GM21423 (cell line): ENCODE measurements at regions not wholly inside any gene's neighbourhood (a gene's known extent, or its start where the extent isn't known, plus 50 kb on each side); places are given as distances from the start of the nearest gene placed in this dataset.
"Not testable (repeated sequence)": the region's sequence is repeated elsewhere in the genome, so short reads cannot be mapped to it uniquely, and the experiment has no call there.

Experiments
- ATAC-seq: cut with Tn5 transposase; IDR thresholded peaks from one replicate; pipeline ENCODE4 v1.9.1; 2021; ENCODE audit warnings: mild to moderate bottlenecking, moderate library complexity; ENCODE audit not compliant: unreplicated experiment

DNA sequence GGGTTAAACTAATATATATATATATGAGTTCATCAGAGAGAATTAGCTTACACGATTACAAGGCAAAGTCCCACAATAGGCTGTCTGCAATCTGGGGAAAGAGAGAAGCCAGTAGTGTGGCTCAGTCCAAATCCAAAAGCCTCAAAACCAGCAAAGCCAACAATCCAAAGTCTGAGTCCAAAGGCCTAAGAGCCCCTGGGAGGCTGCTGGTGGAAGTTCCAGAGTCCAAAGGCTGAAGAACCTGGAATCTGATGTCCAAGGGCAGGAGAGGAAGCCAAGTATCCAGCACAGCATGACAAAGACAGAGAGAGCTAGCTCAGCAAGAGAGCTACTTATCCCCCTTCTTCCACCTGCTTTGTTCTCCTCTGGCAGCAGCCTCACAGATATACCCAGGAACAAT lies 274.7 kb upstream of the ID4 start:
- ATAC-seq, result no peak

DNA sequence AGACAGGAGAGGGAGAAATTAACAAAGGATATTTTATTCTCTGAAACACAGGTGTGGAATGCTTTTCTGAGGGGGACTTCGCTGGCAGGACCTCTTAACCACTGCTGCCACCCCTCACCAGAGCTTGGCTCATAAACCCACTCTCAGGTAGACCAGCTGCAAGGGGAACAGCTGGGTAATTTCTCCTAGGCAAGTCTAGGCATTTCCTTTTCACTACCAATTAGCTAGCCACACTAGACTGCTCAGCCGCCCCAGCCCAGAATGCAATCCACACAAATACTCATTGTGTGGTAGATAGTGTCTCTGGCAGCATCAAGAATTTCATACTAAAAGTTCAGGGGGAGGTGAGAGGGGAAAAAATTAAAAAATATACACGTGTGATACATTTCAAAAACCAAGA lies 267.6 kb upstream of the ID4 start:
- ATAC-seq, result no peak

DNA sequence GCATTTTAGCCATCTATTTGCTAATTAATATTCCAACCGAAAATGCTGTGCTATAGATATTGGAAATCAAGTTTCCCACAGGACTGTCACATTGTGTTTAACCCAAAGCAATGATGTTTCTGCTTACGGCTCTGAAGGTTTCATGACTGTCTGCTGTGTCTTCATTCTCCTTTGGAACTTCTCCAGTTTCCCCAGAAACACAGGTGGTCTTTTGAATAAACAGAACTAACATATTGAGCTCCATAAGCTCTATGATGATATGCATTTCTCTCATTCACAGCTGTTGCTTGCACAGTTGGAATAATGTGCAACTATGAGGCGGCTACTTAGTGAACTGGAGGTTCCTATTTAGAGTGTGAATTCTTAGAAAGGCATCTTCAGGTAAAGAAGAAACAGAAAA lies 266.0 kb upstream of the ID4 start:
- ATAC-seq, result no peak

DNA sequence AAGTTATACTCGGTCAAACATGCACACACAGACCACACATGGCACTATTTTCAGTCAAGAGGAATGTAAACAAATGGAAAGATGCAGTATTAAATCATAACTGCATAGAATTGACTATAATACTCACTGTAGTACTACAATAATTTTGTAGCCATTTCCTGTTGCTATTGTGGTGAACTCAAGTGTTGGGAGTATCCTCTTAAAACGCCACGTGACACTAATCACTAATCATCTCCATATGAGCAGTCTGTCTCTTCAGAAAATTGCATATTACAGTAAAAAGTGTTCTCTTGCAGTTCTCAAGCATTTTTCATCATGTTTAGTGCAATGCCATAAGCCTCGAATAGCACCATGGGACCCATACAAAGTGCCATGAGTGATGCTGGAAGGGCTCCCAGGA lies 258.7 kb upstream of the ID4 start:
- no peak for ATAC-seq

DNA sequence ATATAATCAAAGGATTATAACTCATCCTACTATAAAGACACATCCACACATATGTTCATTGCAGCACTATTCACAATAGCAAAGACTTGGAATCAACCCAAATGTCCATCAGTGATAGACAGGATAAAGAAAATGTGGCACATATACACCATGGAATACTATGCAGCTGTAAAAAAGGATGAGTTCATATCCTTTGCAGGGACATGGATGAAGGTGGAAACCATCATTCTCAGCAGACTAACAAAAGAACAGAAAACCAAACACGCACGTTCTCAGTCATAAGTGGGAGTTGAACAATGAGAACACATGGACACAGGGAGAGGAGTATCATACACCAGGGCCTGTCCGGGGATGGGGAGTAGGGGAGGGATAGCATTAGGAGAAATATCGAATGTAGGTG lies 253.0 kb upstream of the ID4 start:
- not testable (repeated sequence) for ATAC-seq

DNA sequence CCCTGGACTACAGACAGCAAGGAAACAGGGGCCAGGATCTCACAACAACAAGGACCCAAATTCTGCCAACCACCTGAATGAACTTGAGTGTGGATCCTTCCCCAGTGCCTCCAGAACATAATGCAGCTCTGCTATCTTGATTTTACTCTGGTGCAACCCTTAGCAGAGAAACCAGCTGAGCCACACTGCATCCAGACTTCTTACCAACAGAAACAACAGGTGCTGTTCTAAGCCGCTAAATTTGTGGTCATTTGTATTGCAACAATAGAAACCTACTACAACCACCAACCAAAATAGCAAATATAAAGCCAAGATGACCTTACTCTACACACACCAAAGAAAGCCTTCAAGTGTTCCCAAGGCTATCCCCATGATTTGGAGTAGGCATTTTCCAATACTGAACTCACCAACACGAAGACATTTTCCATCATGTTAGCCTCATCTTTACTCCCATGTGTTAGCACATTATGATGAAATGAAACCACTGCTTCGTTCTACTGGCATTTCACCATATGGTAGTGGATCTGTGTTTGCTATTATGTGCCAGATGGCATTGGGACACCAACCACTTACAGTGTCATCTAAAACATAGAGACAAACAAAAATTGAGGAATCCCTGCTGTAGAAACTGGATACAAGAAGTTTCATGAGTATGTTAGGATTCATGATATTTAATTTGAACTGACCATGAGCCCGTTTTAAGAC lies 249.8 kb upstream of the ID4 start:
- ATAC-seq, result no peak

DNA sequence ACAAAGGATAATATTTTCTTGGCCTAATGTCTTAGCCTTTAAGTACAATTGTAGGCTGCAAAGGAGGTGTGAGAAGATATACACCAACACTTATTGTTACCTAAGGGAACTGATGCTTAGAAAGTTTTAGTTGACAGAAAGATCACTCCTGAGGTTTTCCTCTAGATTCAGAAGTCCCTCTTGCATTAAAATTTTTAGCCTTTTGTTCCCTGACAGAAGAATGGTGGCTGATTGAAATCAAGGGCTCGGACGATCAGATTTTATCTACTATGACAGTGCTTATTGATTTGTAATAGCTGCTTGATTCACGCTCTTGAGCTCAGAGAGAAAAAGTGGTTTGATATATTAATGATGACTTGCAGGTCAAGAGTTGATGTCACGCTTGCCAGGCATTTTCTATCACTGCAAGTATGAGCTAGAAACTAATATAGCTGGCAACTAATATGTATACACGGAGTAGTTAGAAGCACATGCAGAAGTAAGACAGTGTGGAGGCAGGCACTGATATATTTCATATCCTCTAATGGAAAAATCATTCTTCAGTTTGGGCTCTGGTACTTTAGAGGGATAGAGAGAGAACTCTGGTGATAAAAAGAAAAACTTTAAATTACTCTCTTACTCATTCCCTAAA lies 246.6 kb upstream of the ID4 start:
- ATAC-seq, result no peak

DNA sequence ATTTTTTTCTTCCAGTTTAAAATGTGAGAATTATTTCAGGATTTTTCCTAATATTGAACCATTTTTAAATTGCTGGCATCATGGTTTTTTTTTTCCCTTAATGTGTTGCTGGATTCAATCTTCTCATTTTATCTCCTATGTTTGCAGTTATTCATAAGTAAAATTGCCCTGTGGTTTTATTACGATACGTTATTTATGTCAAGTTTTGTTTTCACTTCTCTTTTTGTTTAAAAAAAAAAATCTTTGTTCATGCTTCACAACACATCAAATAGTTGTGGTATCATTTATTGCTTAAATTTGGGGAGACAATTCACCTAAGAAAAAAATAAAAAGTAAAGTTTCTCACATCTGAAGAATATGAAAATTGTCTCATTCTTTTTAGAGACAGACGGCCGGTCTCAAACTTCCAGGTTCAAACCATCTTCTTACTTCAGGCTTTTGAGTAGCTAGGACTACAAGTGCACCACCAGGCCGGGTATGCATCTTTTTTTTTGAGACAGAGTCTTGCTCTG lies 239.3 kb upstream of the ID4 start:
- ATAC-seq, result no peak

DNA sequence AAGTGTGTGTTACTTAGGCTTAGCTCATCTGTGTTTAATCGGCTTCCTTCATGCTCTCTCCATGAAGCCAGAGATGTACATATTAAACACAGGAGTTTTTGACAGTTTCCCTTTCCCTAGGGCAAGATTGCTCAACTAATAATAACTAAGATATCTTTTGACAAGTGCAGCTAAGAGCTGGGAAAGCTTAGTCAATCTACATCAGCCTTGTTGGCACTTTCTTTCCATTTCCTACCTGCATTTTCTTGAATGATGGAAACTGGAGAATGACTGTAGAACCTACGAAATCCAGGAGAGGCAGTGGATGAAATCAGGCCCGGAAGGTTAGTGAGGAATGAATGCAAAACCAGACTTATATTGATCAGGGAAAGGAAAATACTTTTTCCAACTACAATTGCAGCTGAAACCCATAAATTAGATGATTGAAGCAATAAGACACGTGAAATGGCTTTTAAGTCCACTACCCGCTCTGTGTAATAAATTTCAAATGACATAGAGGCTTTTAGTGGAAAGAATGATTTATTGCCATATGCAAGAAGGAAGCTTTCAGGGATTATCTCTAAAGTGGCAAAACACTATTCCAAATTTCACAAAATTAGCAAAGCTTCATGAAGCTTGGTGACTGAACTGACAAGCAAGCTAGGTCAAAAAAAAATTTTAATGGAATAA lies 237.2 kb upstream of the ID4 start:
- ATAC-seq, result no peak

DNA sequence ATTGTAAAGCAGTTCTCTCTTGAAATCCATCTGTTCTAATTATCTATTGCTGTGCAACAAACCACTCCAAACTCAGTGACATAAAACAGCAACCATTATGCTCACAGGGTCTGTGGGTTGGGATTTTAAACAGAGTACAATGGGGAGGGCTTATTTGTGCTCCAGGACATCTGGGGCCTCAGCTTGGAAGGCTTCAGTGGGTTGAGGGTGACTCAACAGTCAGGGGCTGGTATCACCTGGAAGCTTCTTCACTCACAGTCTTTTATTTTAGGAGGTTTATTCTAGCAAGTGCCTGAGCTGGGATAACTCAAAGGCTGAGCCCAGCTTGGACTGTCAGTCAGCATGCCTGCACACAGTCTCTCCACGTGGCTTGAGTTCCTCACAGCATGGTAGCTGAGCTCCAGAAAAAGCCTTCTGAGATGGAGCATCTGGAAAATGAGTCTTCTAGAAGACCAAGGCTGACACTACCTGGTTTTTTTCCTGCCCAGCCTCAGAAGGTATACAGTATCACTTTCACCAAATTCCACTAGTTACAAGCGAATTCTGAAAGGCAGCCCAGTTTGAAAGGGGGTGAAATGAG lies 234.6 kb upstream of the ID4 start:
- no peak for ATAC-seq

DNA sequence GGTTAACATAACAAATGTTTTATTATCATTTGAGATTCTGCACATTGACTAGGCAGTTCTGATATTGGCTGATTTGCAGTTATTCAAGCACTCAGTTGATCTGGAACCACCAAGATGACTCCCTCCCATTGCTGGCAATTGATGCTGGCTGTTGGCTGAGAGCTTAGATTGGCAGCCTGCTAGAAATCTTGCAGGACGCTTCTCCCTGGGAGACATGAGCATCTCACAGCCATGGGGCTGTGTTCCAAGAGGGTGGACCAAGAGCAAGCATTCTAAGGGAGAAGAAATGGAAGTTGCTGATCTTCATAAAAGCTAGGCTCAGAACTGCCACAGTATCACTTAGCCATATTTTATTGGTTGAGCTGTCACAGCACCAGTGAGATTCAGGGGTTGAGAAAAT lies 233.4 kb upstream of the ID4 start:
- ATAC-seq, result no peak

DNA sequence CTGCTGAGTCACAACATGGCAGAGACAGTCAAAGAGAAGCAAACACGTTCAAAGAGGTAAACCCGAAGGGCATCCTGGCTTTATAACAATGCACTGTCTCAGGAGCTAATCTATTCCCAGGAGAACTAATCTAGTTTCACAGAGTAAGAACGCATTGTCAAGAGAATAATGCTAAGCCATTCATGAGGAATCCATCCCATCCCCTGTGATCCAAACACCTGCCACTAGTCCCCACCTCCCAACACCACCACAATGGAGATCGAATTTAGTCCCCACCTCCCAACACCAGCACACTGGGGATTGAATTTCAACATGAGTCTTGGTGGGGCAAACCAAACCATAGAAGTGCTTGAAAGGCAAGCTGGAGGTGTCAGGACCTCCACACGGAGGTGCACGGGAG lies 231.5 kb upstream of the ID4 start:
- no peak for ATAC-seq

DNA sequence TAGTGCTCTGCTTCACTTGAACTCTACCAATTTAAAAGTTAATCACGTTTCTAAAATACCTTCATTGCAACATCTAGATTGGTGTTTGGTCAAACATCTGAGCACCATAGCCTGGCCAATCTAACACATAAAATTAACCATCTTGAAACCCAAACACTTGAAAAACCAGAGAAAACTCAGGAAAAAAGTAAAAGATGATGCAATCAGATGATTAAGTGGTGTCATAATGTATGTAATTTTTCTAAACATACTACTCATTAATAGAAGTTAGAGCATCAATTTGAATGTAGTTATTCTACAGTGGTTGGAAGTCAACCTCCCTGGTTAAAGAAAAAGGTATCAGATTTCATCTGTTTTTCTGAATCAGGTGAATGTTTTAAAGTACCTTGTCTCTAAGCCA lies 228.6 kb upstream of the ID4 start:
- ATAC-seq, result no peak

DNA sequence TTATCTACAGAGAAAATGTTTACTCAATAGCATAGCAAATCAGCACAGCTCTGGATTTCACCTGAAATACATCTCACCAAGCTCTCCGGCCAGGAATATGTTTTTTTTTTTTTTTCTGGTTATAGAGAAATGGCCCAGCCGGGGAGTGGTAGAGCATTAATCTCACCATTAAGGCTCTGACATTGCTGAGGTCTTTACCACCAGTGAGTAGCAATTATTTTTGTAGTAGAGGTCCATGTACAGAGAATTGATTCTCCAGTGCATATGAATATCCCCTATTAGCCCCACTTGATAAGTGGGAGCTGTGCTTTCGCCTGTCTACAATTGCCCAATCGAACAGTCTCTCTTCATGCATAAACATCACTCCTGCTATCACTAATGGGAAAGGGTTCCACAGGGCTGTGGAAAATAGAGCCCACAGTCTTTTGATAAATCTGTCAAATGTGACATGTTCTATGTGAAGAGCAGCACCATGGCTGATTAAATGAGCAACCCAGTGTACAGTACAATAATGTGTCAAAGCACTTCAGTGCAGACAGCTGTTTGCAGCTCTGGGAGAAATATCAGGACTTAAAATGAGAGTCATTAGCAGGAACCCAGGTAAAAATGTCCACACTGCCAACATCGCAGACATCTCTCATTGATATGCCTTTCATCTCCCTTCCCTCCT lies 227.1 kb upstream of the ID4 start:
- ATAC-seq, result no peak

DNA sequence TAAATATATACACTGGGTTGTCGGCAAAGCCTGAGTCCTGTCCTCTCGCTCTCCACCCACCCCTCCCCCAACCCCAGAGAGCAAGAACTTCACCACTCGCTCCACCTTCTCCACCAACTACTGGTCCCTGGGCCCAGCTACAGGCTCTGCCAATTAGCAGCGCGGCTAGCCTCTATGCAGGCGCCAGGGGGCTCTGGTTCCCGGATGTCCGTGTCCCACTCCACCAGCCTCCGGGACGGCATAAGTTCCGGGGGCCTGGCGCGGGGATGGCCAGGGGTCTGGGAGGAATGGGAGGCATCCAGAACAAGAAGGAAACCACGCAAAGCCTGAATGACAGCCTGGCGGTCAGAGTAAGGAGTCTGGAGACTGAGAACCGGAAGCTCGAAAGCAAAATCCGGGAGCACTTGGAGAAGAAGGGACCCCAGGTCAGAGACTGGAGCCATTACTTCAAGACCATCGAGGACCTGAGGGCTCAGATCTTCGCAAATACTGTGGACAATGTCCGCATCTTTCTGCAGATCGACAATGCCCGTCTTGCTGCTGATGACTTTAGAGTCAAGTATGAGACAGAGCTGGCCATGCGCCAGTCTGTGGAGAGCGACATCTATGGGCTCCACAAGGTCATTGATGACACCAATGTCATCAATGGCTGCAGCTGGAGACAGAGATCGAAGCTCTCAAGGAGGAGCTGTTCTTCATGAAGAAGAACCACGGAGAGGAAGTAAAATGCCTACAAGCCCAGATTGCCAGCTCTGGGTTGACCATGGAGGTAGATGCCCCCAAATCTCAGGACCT lies 224.3 kb upstream of the ID4 start:
- ATAC-seq, result not testable (repeated sequence)

DNA sequence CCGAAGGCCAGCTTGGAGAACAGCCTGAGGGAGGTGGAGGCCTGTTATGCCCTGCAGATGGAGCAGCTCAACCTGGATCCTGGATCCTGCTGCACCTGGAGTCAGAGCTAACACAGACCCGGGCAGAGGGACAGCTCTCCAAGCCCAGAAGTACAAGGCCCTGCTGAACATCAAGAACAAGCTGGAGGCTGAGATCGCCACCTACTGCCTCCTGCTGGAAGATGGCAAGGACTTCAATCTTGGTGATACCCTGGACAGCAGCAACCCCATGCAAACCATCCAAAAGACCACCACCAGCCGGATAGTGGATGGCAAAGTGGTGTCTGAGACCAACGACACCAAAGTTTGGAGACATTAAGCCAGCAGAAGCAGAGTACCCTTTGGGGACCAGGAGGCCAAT lies 223.5 kb upstream of the ID4 start:
- no peak for ATAC-seq

DNA sequence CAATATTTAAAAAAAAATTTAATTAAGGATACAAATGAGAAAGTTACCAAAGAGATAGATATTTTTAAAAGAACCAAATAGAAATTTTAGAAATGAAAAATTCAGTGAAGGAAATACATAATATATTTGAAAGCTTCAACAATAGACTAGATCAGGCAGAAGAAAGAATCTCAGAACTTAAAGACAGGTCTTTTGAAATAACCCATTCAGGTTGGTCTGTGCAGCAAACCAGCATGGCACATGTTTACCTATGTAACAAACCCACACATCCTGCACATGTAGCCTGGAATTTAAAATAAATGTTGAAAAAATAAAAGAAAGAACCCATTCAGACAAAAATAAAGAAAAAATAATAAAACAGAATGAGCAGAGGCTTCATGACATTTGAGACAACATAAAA lies 221.1 kb upstream of the ID4 start:
- ATAC-seq, result no peak

DNA sequence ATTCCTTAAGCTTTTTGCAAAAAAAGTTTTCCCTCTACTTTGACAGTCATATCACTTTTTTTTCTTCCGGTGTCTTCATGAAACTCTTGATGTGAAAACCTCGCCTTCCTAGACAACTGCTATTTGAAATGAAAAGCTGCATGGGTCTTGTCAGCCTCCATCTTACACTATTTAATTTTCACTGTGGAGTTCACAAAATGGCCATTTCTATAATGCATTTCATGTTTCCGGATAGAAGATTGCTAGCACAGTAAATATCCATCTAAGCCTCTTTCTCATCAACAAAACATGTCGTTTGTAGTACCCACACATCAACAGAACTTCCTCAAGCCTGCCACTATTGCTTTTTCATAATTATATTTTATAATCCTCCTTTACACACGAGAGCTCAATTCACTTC lies 204.9 kb upstream of the ID4 start:
- no peak for ATAC-seq

DNA sequence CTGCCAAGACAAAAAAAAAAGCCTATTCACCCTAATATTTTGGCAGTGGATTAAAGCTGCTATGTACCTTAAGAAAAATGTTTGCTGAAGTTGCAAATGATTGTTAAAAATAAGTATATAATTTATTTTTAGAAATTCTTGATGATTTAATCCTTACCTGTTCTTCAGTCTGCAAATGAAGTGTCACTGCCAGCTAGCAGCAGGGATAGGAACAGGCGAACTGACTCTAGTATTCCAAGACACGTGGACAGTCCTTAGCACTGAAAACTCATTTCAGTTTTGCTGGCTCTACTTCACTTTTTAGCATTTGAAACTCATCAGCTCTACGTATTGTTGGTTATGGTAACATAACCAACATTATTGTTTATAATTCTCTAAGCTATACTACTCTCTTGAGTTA lies 204.4 kb upstream of the ID4 start:
- ATAC-seq, result no peak

DNA sequence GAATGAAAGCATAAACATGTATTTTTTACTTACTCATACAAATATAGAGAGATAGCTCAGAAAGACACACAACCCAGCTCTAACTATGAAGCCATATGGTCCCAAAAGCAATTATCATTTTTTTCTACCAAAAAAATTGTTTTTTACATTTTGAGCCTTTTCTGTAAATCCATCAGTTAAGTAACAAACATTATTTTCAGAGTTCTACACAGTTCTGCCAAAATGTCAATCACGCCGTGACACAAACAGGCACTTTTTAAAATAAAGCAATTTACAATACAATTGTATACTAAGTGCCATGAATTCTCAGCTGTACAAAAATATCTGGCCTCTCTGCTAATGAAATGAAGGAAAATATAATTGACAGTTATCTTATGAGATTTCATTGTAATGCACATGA lies 201.4 kb upstream of the ID4 start:
- no peak for ATAC-seq

DNA sequence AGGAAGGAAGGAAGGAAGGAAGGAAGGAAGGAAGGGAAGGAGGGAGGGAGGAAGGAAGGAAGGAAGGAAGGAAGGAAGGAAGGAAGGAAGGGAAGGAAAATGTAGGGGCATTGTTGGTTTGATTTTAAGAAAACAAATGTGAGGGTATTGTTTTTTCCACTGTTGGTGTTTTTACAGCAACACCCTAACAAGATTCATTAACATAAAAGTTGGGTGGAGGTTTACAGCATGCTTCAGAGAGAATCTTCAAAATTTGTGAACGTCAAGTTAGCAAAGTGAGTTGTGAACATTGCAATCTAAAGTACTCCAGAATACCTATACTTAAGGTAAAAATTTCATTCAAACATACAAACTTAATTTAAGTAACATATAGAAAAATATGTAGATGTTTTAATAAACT lies 200.2 kb upstream of the ID4 start:
- no peak for ATAC-seq
